Right lobe of liver (tissue), 4 donors: ENCODE measurements at regions not wholly inside any gene's neighbourhood (a gene's known extent, or its start where the extent isn't known, plus 50 kb on each side); places are given as distances from the start of the nearest gene placed in this dataset.
"Not testable (repeated sequence)": the region's sequence is repeated elsewhere in the genome, so short reads cannot be mapped to it uniquely, and the experiment has no call there.

Source experiments
- CTCF ChIP-seq, 4 donors: fragments of 200-600 bp in 3 of 4; fragments of 450-650 bp in 1 of 4; IDR thresholded peaks; one replicate each; pipeline versions ENCODE4 v1.5.1 to v1.8.0; 2016 to 2022; ENCODE audit warnings: antibody characterized with exemption in 4 of 4, mild to moderate bottlenecking in 2 of 4
- POLR2A ChIP-seq: fragments of 450-650 bp; IDR thresholded peaks from one replicate; pipeline ENCODE4 v1.6.1; 2017; ENCODE audit warnings: antibody characterized with exemption, mild to moderate bottlenecking
- donor health status: DM: no; HTN: no; CAD: no.
- donor health status: DM: no; HTN: no; CAD: no.
- donor health status: DM: no; HTN: yes; CAD: no.

GRCh38 chr7:119950390-119951041 is 322.5 kb upstream of the KCND2 start:
- TF ChIP-seq CTCF (IDR thresholded peaks at IDR 0.05); POLR2A: not testable (repeated sequence)
